K562 (cell line): ENCODE measurements at regions not wholly inside any gene's neighbourhood (a gene's known extent, or its start where the extent isn't known, plus 50 kb on each side); places are given as distances from the start of the nearest gene placed in this dataset.

Experiments
- ATAC-seq: fragments of 200-7000 bp; cut with Tn5 transposase; 3 replicates; pipeline ENCODE4 v1.9.1; 2020; ENCODE audit warnings: moderate library complexity
- BruUV-seq: library from RNA; stranded (reverse); fragments of 400-500 nt; replicated peaks from 2 replicates; lab custom pipeline; 2021; lab: Mats Ljungman, UMichigan
- CTCF ChIA-PET: fragments of 300-600 bp; formaldehyde crosslinking; extraction: SDS; loops from one replicate; lab custom pipeline; 2021; ENCODE audit warnings: low intra/inter-chr PET ratio; lab: Yijun Ruan, JAX
- POLR2A ChIA-PET: fragments of 300-600, 350-650 bp; sonication (Branson Sonifier 250); formaldehyde crosslinking; extraction: SDS; loops from one replicate; lab custom pipeline; 2021; ENCODE audit warnings: antibody characterized with exemption, inconsistent platforms; lab: Yijun Ruan, JAX
- DNase-seq, 4 experiments: peaks; one replicate each; pipeline versions ENCODE4 v3.0.0 to v3.0.0-alpha.2; 2011 to 2018; ENCODE audit warnings: low spot score in 3 of 4, mixed read lengths in 3 of 4; ENCODE audit errors: extremely low read depth in 1 of 4
- FAIRE-seq: peaks from 2 replicates; lab custom pipeline; 2011; peaks lifted over from hg19 to GRCh38; lab: Jason Lieb, UNC
- H2AFZ ChIP-seq: 2 replicates; pipeline ENCODE4 v1.6.0; 2011; ENCODE audit warnings: low read depth, low read length, control low read depth, inconsistent platforms
- H3K27ac ChIP-seq: fragments of 200-600 bp; 3 replicates; pipeline ENCODE4 v1.8.0; 2011; ENCODE audit warnings: low read depth, mild to moderate bottlenecking, control low read depth, inconsistent platforms, low read length, moderate library complexity, mixed read lengths; ENCODE audit errors: extremely low read depth
- H3K27me3 ChIP-seq, 2 experiments: fragments of 300-600 bp in 1 of 2; 2 replicates in 1 of 2; 3 replicates in 1 of 2; pipeline versions ENCODE4 v1.6.0 to v1.8.0; 2011; ENCODE audit warnings: inconsistent platforms in 2 of 2, low read length in 2 of 2, mild to moderate bottlenecking in 1 of 2, mixed read lengths in 1 of 2, moderate library complexity in 1 of 2; ENCODE audit not compliant: control insufficient read depth in 2 of 2, insufficient read depth in 2 of 2
- H3K36me3 ChIP-seq: fragments of 300-600 bp; 3 replicates; pipeline ENCODE4 v1.8.0; 2011; ENCODE audit warnings: mild to moderate bottlenecking, low read length, inconsistent platforms; ENCODE audit not compliant: control insufficient read depth, insufficient read depth
- H3K4me1 ChIP-seq, 2 experiments: fragments of 200-600 bp in 1 of 2; replicated peaks in 1 of 2; 2 replicates in 1 of 2; 3 replicates in 1 of 2; pipeline versions ENCODE4 v1.5.1 to v1.8.0; 2011; ENCODE audit warnings: inconsistent platforms in 2 of 2, low read length in 2 of 2, mild to moderate bottlenecking in 1 of 2, mixed read lengths in 1 of 2, moderate library complexity in 1 of 2; ENCODE audit not compliant: control insufficient read depth in 2 of 2, insufficient read depth in 2 of 2
- H3K4me2 ChIP-seq: 2 replicates; pipeline ENCODE4 v1.6.1; 2011; ENCODE audit warnings: low read length, control low read depth, inconsistent platforms, mixed read lengths; ENCODE audit not compliant: insufficient read depth
- H3K4me3 ChIP-seq: fragments of 200-600 bp; sonication (generic), shearing (Covaris generic); 2 replicates; pipeline ENCODE4 v1.5.1; 2016; ENCODE audit warnings: control low read depth, inconsistent platforms
- H3K79me2 ChIP-seq: fragments of 200-600 bp; 3 replicates; pipeline ENCODE4 v1.8.0; 2011; ENCODE audit warnings: low read length, inconsistent platforms; ENCODE audit not compliant: control insufficient read depth, insufficient read depth
- H3K9ac ChIP-seq, 2 experiments: 2 replicates each; pipeline versions ENCODE4 v1.6.0 to v1.6.1; 2011; ENCODE audit warnings: low read depth in 2 of 2, low read length in 2 of 2, control low read depth in 1 of 2, inconsistent platforms in 1 of 2, mild to moderate bottlenecking in 1 of 2, mixed read lengths in 1 of 2; ENCODE audit not compliant: insufficient read depth in 1 of 2
- H3K9me1 ChIP-seq: one replicate; pipeline ENCODE4 v1.6.0; 2011; ENCODE audit warnings: inconsistent platforms, mild to moderate bottlenecking, low read length, moderate library complexity; ENCODE audit not compliant: control insufficient read depth, insufficient read depth
- H3K9me3 ChIP-seq: replicated peaks from 2 replicates; pipeline ENCODE4 v1.5.1; 2011; ENCODE audit warnings: low read depth, low read length, inconsistent platforms; ENCODE audit not compliant: control insufficient read depth, insufficient read depth
- H4K20me1 ChIP-seq: replicated peaks from 2 replicates; pipeline ENCODE4 v1.6.1; 2011; ENCODE audit warnings: low read length, inconsistent platforms, mixed read lengths; ENCODE audit not compliant: control insufficient read depth, insufficient read depth
- ESRRB ChIP-seq: fragments of 250-450 bp; sonication (Bioruptor Pico); IDR thresholded peaks from 2 replicates; pipeline ENCODE4 v1.5.0; 2020; ENCODE audit warnings: mild to moderate bottlenecking, moderate library complexity, borderline replicate concordance
- WGBS: fragments of 100-300 bp; shearing (Covaris generic); methylation state at CpG from one replicate; pipeline ENCODE4 v1.1.6; 2016; ENCODE audit warnings: low coverage, mixed read lengths; ENCODE audit not compliant: insufficient coverage; ENCODE audit errors: missing lambda C conversion rate; 5-methylcytosine and 5-hydroxymethylcytosine counted together
- in situ Hi-C: fragments of 300-500 bp; cut with MboI; formaldehyde crosslinking; loops from 4 replicates; pipeline ENCODE4 v1.15.0; 2018; ENCODE audit warnings: inconsistent platforms, mixed read lengths
- intact Hi-C: fragments of 100-400 bp; cut with micrococcal nuclease; formaldehyde crosslinking; loops from 2 replicates; pipeline ENCODE4 v1.14.2; 2022
- TF ChIP-seq, protein P1 (sequence below): fragments of 200-800 bp; sonication (Bioruptor generic); IDR thresholded peaks from 2 replicates; pipeline ENCODE4 v1.6.1; 2016; ENCODE audit warnings: missing genetic modification characterization, missing compliant biosample characterization

- TF ChIP-seq, protein P1, sequence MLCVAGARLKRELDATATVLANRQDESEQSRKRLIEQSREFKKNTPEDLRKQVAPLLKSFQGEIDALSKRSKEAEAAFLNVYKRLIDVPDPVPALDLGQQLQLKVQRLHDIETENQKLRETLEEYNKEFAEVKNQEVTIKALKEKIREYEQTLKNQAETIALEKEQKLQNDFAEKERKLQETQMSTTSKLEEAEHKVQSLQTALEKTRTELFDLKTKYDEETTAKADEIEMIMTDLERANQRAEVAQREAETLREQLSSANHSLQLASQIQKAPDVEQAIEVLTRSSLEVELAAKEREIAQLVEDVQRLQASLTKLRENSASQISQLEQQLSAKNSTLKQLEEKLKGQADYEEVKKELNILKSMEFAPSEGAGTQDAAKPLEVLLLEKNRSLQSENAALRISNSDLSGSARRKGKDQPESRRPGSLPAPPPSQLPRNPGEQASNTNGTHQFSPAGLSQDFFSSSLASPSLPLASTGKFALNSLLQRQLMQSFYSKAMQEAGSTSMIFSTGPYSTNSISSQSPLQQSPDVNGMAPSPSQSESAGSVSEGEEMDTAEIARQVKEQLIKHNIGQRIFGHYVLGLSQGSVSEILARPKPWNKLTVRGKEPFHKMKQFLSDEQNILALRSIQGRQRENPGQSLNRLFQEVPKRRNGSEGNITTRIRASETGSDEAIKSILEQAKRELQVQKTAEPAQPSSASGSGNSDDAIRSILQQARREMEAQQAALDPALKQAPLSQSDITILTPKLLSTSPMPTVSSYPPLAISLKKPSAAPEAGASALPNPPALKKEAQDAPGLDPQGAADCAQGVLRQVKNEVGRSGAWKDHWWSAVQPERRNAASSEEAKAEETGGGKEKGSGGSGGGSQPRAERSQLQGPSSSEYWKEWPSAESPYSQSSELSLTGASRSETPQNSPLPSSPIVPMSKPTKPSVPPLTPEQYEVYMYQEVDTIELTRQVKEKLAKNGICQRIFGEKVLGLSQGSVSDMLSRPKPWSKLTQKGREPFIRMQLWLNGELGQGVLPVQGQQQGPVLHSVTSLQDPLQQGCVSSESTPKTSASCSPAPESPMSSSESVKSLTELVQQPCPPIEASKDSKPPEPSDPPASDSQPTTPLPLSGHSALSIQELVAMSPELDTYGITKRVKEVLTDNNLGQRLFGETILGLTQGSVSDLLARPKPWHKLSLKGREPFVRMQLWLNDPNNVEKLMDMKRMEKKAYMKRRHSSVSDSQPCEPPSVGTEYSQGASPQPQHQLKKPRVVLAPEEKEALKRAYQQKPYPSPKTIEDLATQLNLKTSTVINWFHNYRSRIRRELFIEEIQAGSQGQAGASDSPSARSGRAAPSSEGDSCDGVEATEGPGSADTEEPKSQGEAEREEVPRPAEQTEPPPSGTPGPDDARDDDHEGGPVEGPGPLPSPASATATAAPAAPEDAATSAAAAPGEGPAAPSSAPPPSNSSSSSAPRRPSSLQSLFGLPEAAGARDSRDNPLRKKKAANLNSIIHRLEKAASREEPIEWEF (CRISPR knock-in tag) = no peak
Measured at GRCh38 chr4:25481648-25482047, 104.6 kb downstream of the ANAPC4 start (continued).

DNA sequence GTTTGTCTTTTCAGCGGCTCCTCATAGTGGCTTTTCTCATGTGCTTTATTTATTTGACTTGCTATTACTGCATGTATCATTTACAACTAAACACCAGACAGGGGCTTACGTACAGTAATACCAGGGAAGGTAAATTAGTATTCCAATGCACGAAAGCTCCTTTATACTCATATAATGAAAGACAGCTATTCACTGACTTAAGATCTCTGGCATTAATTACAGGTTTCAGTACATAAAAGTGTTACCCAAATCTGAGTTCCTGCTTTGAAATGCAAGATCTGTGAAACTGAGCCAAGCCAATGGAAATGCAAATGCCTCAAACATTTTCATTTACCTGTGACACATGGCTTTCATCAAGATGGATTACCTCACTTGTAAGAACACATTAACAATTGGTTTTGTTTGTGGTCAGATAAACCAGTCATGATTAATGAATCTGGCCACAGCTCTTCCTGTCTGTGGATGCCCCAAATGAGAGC, 107.2 kb downstream of the ANAPC4 start:
- Histone ChIP-seq H3K79me2 (no peaks in the 10 kb centered on the region), H4K20me1 (no peaks in the 10 kb centered on the region), H3K9ac (no peak overlapping the region), H3K36me3 (no peaks in the 10 kb centered on the region), H3K4me2 (no peak overlapping the region), H3K4me3 (no peak overlapping the region), H2AFZ (no peak overlapping the region), H3K27ac (no peak overlapping the region), H3K27me3 (no peaks in the 10 kb centered on the region; a peak in 2 of 5 replicates), H3K9me1 (no peaks in the 10 kb centered on the region), H3K4me1 (no peaks in the 10 kb centered on the region), H3K9me3 (no peaks in the 10 kb centered on the region)
- in situ Hi-C loops (no loop called here), intact Hi-C loops (no loop called here)
- POLR2A ChIA-PET = no interaction called here
- TF ChIP-seq ESRRB (CRISPR knock-in tag) = no peak
- no peak for FAIRE-seq
- no peak for ATAC-seq
- no peak for DNase-seq
- BruUV-seq = no TSS peak
- WGBS = 0% methylated on average over 3 of the region's 3 CpGs
- CTCF ChIA-PET = no interaction called here
